ENCODE measurements at regions not wholly inside any gene's neighbourhood (a gene's known extent, or its start where the extent isn't known, plus 50 kb on each side); places are given as distances from the start of the nearest gene placed in this dataset.

DNA sequence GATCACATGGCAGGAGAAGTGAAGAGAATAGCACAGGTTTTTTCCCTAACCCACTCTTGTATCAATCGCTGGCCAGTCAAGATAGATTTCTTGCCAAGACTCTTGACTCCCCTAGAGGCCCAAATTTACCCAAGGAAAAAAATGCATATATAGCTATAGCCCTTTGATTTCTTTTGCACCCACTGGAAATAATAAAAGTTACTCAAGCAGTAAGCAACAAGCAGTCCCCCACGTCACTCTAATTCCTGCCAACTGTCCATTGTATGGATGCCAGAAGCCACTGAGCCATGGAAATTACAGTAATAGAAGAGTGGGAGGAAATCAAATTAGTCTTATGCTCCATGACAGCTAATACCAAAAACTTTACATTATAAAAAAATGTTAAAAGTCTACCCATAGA lies 125.3 kb upstream of the SLC39A10 start:
- no peak for TF ChIP-seq CTCF (IDR thresholded peaks at IDR 0.05; ENCODE audit: low read depth, low read length)
- no peak for TF ChIP-seq EZH2phosphoT487 (IDR thresholded peaks at IDR 0.05; ENCODE audit: low read depth)
